GM18867 (cell line): ENCODE measurements at regions not wholly inside any gene's neighbourhood (a gene's known extent, or its start where the extent isn't known, plus 50 kb on each side); places are given as distances from the start of the nearest gene placed in this dataset.

Experiments
- ATAC-seq: cut with Tn5 transposase; IDR thresholded peaks from one replicate; pipeline ENCODE4 v1.9.1; 2021; ENCODE audit warnings: mild to moderate bottlenecking, moderate library complexity; ENCODE audit not compliant: unreplicated experiment

DNA sequence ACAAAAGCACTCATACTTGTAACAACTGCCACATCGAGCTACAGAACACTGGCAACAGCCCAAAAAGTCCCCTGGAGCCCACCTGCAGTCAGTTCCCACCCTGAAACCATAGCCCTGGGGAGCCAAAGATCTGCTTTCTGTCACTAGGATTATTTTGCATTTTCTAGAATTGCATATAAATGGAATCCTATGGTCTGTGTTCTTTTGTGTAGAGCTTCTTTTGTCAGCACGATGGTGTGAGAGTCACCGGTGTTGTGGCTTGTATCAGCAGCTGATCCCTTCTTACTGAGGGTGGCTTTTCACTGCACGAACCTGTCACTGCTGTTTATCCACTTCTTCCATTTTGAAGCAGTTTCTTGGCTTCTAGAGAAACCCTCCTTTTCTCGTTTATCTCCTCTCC lies 60.1 kb upstream of the PRR23E start:
- no peak for ATAC-seq

GRCh38 chr3:127133971-127134370 lies 59.0 kb upstream of the PRR23E start:
- no peak for ATAC-seq

- no peak for ATAC-seq
Measured at GRCh38 chr3:127134466-127134865, 58.5 kb upstream of the PRR23E start.

- ATAC-seq, result no peak
Measured at GRCh38 chr3:127134887-127135240, 58.1 kb upstream of the PRR23E start.

DNA sequence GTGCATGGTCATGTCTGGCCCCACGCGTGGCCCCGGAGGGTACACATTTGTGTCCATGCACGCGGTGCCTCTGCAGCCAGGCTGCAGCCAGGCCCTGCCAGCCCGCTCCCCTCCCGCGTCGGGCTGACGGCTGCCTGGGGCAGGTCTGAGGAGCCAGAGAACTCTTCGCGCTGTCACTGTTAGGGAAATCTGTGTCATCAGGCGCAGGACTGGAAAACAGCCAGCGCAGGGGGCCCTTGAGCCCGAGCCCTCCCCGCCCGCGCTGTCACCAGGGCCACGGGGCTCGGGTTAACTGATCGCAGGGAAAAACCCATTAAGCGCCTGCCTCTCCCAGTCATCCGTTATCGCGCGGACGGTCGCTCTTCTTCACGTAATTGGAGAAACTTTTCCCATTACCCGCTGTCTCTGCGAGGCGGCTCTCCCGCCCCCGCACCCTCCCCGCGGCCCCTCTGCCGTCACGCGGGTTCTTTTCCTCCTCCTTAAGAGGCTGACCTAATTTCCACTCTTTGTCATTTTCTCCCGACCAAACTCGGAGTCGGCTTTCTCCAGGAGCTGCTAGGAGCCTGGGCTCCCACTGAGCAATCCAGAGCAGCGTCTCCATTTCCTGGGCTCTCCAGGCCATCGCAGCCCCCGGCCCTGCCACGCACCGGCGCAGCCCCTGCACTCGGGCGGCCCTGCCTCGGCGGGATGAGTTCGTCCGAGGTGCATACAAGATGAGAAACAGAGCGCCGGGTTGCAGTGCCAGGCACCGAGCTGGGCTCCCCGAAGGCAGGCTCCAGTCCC lies 57.5 kb upstream of the PRR23E start:
- no peak for ATAC-seq

DNA sequence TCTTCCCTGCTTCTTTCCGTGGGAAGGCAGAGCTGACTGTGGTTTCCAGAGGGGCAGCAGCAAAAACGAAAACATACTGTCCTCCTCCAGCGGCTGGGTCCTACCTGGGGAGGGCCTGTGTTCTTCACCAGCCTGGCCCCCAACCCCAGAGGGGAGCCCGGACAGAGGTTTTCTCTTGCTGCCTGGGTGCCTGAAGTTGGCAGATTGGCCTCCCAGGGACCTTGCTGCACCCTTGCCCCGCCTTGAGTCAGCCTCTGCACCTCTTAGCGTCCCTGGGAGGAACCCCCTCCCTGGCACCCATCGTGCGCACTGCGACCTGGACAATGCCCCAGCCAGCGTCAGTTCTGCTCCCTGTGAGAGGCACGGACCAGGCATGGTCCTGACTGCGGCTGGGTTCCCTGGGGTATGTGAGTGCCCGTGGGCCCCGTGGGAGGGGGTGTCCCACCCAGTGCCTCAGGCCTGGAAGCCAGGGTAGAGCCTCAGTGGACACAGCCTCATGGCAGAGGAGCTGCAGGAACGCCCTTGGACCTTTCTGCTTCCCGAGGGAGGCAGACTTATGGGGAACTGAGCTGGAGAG lies 56.8 kb upstream of the PRR23E start:
- no peak for ATAC-seq

GRCh38 chr3:127136706-127137105 lies 56.2 kb upstream of the PRR23E start:
- ATAC-seq, result no peak

DNA sequence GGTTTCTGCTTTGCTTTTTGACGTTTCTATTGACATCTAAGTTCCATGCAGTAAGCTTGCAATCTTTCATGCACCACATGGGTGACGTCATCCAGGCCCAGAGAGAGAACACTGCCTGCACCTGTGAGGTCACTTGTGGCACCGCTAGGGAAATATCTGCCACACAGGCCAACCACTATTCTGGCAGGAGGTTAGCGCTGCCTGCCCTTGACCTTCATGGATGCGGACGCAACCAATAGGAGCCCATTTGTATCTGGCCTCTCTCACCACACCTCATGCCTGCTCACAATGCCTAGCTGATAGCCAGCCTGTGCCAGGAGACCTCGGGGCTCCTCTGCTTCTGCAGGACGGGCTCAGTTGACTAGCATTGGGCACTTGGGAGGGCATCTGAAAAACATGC lies 55.8 kb upstream of the PRR23E start:
- no peak for ATAC-seq

DNA sequence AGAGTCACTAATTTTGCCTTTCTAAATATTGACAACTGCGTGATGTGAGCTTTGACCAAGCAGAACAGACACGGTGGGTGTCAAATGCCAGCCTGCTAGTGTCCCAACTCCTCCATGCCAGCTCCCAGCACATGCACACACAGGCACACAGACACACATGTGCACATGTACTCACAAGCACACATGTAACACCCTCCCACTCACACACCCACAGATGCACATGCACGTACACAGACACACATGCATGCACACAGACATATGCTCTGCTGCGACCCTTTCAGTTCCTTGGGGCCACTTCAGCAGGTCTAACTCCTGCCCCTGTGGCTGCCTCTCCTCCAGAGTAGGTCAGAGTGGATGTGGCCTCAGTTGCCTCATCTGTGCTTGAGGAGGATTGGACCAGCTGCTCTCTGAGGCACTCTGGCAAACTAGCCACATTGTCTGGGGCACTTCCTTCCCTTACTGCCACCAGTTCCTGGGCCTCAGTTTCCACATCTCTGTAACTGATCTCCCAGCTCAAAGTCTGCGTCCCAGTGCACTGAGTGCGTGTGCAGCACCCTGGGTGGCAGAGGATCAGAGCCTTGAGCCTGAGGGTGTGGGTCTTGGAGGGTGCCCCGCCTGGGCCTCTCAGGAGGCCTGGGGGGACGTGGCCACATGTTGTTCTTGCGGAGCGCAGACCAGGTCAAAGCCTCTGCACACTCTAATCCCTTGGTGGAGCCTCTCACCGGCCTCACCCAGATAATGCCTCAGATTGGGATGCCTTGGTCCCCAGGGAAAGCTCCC lies 55.0 kb upstream of the PRR23E start:
- ATAC-seq, result no peak

GRCh38 chr3:127139601-127140500 lies 53.1 kb upstream of the PRR23E start:
- no peak for ATAC-seq

DNA sequence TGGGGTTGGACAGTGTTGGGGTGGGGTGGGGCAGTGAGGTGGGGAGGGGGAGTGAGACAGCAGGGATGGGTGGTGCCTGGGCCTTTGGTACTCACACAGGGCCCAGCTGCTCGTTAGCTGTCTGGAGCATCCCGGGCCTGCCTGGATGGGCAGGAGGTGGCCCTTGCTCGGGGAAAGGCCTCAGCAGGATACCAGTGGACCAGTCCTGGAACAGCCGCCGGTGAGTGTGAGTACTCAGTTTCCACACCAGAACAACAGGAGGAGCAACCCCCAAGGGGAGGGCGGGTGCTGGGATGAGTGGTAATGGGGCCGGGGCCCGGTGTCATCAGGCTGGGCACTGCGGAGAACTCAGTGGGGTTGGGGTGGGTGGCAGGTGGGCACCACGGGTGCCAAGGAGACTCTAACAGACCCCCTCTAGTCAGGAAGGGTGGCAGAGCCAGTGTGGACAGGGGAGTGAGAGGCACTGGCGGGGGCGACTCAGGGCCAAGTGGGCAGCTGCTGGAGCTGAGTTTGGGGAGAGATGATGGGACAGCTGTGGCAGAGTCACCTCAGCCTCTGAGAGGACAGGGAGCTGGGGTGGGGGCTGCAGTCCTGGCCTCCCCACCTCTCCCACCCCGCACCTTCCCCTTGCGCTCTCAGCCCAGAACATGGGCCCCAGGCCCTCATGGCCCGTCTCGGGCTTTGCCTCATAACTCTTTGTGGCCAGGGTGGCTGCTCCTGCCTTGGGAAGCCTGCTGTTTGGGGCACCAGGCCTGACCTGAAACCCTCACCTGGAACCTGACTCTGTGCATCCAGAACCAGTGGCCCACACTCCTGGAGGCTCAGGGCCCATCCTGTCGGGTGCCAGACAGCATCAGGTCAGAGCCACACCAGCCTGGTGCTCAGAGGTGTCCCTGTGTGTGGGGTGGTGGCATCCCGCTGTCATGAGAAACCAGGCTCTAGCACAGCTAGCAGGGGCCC lies 52.1 kb upstream of the PRR23E start:
- ATAC-seq, result no peak

DNA sequence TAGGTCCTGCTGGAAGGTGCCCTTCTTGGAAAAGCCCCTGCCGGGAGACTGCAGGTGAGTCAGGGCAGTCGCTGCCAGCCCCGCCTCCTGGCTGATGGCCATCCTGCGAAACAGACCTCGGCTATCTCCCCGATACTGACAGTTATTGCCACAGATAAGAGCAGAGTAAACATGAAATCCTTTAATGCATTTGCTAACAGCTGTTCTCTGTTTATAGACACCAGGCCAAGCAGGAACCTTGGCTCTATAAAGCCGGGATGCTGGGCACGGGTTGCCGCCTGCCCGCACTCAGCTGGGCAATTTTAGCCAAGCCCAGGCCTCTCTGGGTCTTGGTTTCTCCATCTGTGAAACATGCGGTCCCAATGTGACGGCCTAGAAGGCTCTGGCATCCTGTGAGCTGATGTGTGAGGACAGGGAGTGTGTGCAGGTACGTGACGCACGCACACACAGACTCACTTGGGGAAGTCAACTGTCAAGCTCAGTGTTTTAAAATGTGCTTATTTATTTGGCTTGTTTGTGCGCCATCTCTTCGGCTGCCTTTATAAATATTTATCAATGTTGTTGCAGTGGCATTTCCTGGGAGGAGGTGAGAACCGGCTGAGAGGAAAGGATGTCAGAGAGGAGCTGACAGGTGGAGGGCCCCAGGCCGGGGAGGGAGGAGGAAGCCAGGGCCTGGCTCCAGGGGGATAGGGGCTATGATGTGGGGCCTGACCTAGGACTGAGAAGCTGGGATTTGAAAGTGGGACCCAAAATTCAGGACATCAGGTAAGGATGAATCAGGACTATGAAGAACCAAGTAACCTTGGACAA lies 50.8 kb upstream of the PRR23E start:
- no peak for ATAC-seq
